ENCODE measurements at regions not wholly inside any gene's neighbourhood (a gene's known extent, or its start where the extent isn't known, plus 50 kb on each side); places are given as distances from the start of the nearest gene placed in this dataset.
A peak's percentile ranks its signal among the peaks of the same experiment; 100 is the strongest.

- H3K9me3 Mint-ChIP-seq = no peaks in the 10 kb centered on the region
- Histone ChIP-seq H2AFZ (ENCODE audit: low read length) (no peak overlapping the region), H3K27me3 (ENCODE audit: insufficient read depth, low read length) (no peaks in the 10 kb centered on the region), H4K5ac (ENCODE audit: insufficient read length, low read depth, low read length) (no peak overlapping the region), H4K20me1 (ENCODE audit: control insufficient read depth, insufficient read depth, insufficient read length) (no peaks in the 10 kb centered on the region), H3K56ac (ENCODE audit: insufficient read length, low read depth, low read length) (no peak overlapping the region), H3K4me2 (ENCODE audit: insufficient read depth, insufficient read length, low read length) (no peak overlapping the region), H3K79me1 (ENCODE audit: insufficient read depth, low read depth, low read length, poor library complexity, severe bottlenecking) (no peaks in the 10 kb centered on the region), H3T11ph (ENCODE audit: low read length) (no peak overlapping the region), H3K4ac (ENCODE audit: low read depth, low read length) (no peak overlapping the region), H3K9ac (ENCODE audit: extremely low read depth, insufficient read length, low read length) (no peak overlapping the region), H2BK20ac (ENCODE audit: low read depth, low read length, poor library complexity, severe bottlenecking) (no peak overlapping the region), H3K14ac (ENCODE audit: insufficient read depth, low read length) (no peak overlapping the region), H4K91ac (ENCODE audit: insufficient read length, low read depth, low read length) (no peak overlapping the region), H2BK120ac (ENCODE audit: low read depth, low read length, poor library complexity, severe bottlenecking) (no peak overlapping the region), H4K8ac (replicated peaks; ENCODE audit: insufficient read length, low read depth, low read length) (no peak overlapping the region), H2BK5ac (ENCODE audit: insufficient read length, low read length) (no peak overlapping the region), H3K9me3 (ENCODE audit: control insufficient read depth, low read depth, low read length) (no peaks in the 10 kb centered on the region), H3K27ac (ENCODE audit: insufficient read length, low read depth, low read length) (no peak overlapping the region), H3K23ac (ENCODE audit: insufficient read length, low read depth, low read length) (no peak overlapping the region), H3K23me2 (ENCODE audit: insufficient read length, low read depth, low read length, poor library complexity, severe bottlenecking) (no peaks in the 10 kb centered on the region), H2AK5ac (ENCODE audit: insufficient read length, low read length) (no peak overlapping the region), H3K4me1 (ENCODE audit: insufficient read depth, low read length) (peaks cover 2% of the 10 kb centered on the region; the same call in 1 of the 2 replicates), H3K18ac (ENCODE audit: insufficient read length, low read depth, low read length) (no peak overlapping the region), H2BK15ac (ENCODE audit: low read depth, low read length) (no peak overlapping the region), H3K79me2 (ENCODE audit: insufficient read depth, low read length) (no peaks in the 10 kb centered on the region), H2BK12ac (ENCODE audit: insufficient read length, low read depth, low read length) (no peak overlapping the region)
- no peak for TF ChIP-seq CTCF (conservative IDR thresholded peaks at IDR 0.05)
- H3K4me3 Mint-ChIP-seq = no peak overlapping the region
- H3K27ac Mint-ChIP-seq = peak overlapping the region in 1 of 3 experiments; percentile 85; a peak in 1 of 7 replicates
- H3K4me1 Mint-ChIP-seq = peaks cover 7 to 13% of the 10 kb centered on the region in 2 experiments
- DNase-seq = no peak
- H3K36me3 Mint-ChIP-seq (ENCODE audit: insufficient read depth in 1 of 3, low read depth in 3 of 3) = no peaks in the 10 kb centered on the region
- H3K27me3 Mint-ChIP-seq (ENCODE audit: low read depth) = no peaks in the 10 kb centered on the region
- no CpG with 5 or more reads among the region's 4 CpGs for WGBS (ENCODE audit: extremely low coverage, insufficient read length, low lambda C conversion rate)
These were observed 80.1 kb upstream of the IVNS1ABP start for GRCh38 chr1:185397183-185397582.

All from H9 (cell line).